Stimulated activated CD8-positive, alpha-beta memory T cell treated with anti-CD3 and anti-CD28 coated beads, Interleukin-4, amount 100 ng/mL, for 1 hour (primary cell): ENCODE measurements at regions not wholly inside any gene's neighbourhood (a gene's known extent, or its start where the extent isn't known, plus 50 kb on each side); places are given as distances from the start of the nearest gene placed in this dataset.

ENCODE experiments used
- DNase-seq, 2 donors: peaks; one replicate each; pipeline ENCODE4 v3.0.0-alpha.2; 2020; ENCODE audit warnings: low read depth in 2 of 2, low spot score in 1 of 2

GRCh38 chr17:33352526-33352925 lies 59.4 kb upstream of the ASIC2 start:
- DNase-seq, result no peak

- no peak for DNase-seq
Measured at GRCh38 chr17:33356266-33356665, 63.2 kb upstream of the ASIC2 start.

GRCh38 chr17:33363475-33363874 lies 70.4 kb upstream of the ASIC2 start:
- DNase-seq, result no peak

GRCh38 chr17:33366960-33367359 lies 73.9 kb upstream of the ASIC2 start:
- DNase-seq, result no peak

GRCh38 chr17:33369149-33369548 lies 76.1 kb upstream of the ASIC2 start:
- DNase-seq, result no peak

GRCh38 chr17:33369876-33370275 lies 76.8 kb upstream of the ASIC2 start:
- DNase-seq, result no peak

- no peak for DNase-seq
Measured at GRCh38 chr17:33370401-33370800, 77.3 kb upstream of the ASIC2 start.

GRCh38 chr17:33371377-33371776 lies 78.3 kb upstream of the ASIC2 start:
- DNase-seq, result no peak

- DNase-seq, result no peak
Measured at GRCh38 chr17:33373273-33373672, 80.2 kb upstream of the ASIC2 start.

GRCh38 chr17:33375103-33375502 lies 82.0 kb upstream of the ASIC2 start:
- DNase-seq, result no peak

- DNase-seq, result no peak
Measured at GRCh38 chr17:33375783-33376182, 82.7 kb upstream of the ASIC2 start.

- no peak for DNase-seq
Measured at GRCh38 chr17:33377837-33378595, 84.9 kb upstream of the ASIC2 start.

GRCh38 chr17:33381201-33381600 lies 88.1 kb upstream of the ASIC2 start:
- no peak for DNase-seq

- DNase-seq, result no peak
Measured at GRCh38 chr17:33383488-33384023, 90.5 kb upstream of the ASIC2 start.

- no peak for DNase-seq
Measured at GRCh38 chr17:33385133-33385532, 92.0 kb upstream of the ASIC2 start.

GRCh38 chr17:33385713-33386112 lies 92.6 kb upstream of the ASIC2 start:
- no peak for DNase-seq

GRCh38 chr17:33387406-33387805 lies 94.3 kb upstream of the ASIC2 start:
- no peak for DNase-seq

- DNase-seq, result no peak
Measured at GRCh38 chr17:33389504-33390135, 96.5 kb upstream of the ASIC2 start.

GRCh38 chr17:33390479-33391176 lies 97.5 kb upstream of the ASIC2 start:
- DNase-seq, result no peak

- DNase-seq, result no peak
Measured at GRCh38 chr17:33396818-33397217, 103.7 kb upstream of the ASIC2 start.

GRCh38 chr17:33398386-33398785 lies 105.3 kb upstream of the ASIC2 start:
- DNase-seq, result no peak

- DNase-seq, result no peak
Measured at GRCh38 chr17:33401249-33401648, 108.2 kb upstream of the ASIC2 start.
